NB4 (cell line): ENCODE measurements at regions not wholly inside any gene's neighbourhood (a gene's known extent, or its start where the extent isn't known, plus 50 kb on each side); places are given as distances from the start of the nearest gene placed in this dataset.

ENCODE experiments used
- DNase-seq: peaks from one replicate; pipeline ENCODE4 v3.0.0; 2010; ENCODE audit warnings: low read depth
- H3K4me3 ChIP-seq: one replicate; pipeline ENCODE4 v1.5.1; 2011; ENCODE audit warnings: mild to moderate bottlenecking, low read depth, low read length, moderate library complexity
- CTCF ChIP-seq: IDR thresholded peaks from one replicate; pipeline ENCODE4 v1.5.1; 2012; ENCODE audit warnings: low read depth, low read length
- MAX ChIP-seq: IDR thresholded peaks from 2 replicates; pipeline ENCODE4 v1.6.1; 2011; ENCODE audit warnings: low read depth, low read length
- MYC ChIP-seq: IDR thresholded peaks from 2 replicates; pipeline ENCODE4 v1.6.1; 2011; ENCODE audit warnings: low read depth, low read length
- POLR2A ChIP-seq: IDR thresholded peaks from 2 replicates; pipeline ENCODE4 v1.6.1; 2011; ENCODE audit warnings: mild to moderate bottlenecking; ENCODE audit not compliant: insufficient read length; ENCODE audit errors: extremely low read depth

GRCh38 chr2:219919506-219919905 lies 292.1 kb downstream of the SLC4A3 start:
- no peak for TF ChIP-seq MYC
- no peak for TF ChIP-seq CTCF
- no peak for TF ChIP-seq POLR2A
- TF ChIP-seq MAX, result no peak
- no peak for DNase-seq

GRCh38 chr2:219929835-219930234 lies 302.4 kb downstream of the SLC4A3 start:
- no peak for DNase-seq
- no peak overlapping the region for H3K4me3 ChIP-seq
- TF ChIP-seq CTCF (no peak), MAX (no peak), MYC (no peak), POLR2A (no peak)

More at GRCh38 chr2:219919506-219919905, 292.1 kb downstream of the SLC4A3 start:
- no peak overlapping the region for H3K4me3 ChIP-seq

- no peak overlapping the region for H3K4me3 ChIP-seq
- DNase-seq, result no peak
- no peak for TF ChIP-seq MYC
- TF ChIP-seq CTCF, result no peak
- no peak for TF ChIP-seq MAX
Measured at GRCh38 chr2:219939647-219940046, 312.2 kb downstream of the SLC4A3 start.

- H3K4me3 ChIP-seq, result no peak overlapping the region
- TF ChIP-seq MYC (no peak), MAX (no peak), POLR2A (no peak), CTCF (no peak)
Measured at GRCh38 chr2:219944866-219945265, 317.4 kb downstream of the SLC4A3 start.

GRCh38 chr2:219946021-219946420 lies 318.6 kb downstream of the SLC4A3 start:
- TF ChIP-seq CTCF, result no peak
- TF ChIP-seq MAX, result no peak
- no peak for DNase-seq
- H3K4me3 ChIP-seq, result no peak overlapping the region

More at GRCh38 chr2:219944866-219945265, 317.4 kb downstream of the SLC4A3 start:
- DNase-seq, result no peak

- no peak for DNase-seq
- no peak overlapping the region for H3K4me3 ChIP-seq
- TF ChIP-seq POLR2A, result no peak
- no peak for TF ChIP-seq CTCF
- no peak for TF ChIP-seq MYC
- TF ChIP-seq MAX, result no peak
Measured at GRCh38 chr2:219946529-219946928, 319.1 kb downstream of the SLC4A3 start.
